ENCODE measurements at regions not wholly inside any gene's neighbourhood (a gene's known extent, or its start where the extent isn't known, plus 50 kb on each side); places are given as distances from the start of the nearest gene placed in this dataset.

DNA sequence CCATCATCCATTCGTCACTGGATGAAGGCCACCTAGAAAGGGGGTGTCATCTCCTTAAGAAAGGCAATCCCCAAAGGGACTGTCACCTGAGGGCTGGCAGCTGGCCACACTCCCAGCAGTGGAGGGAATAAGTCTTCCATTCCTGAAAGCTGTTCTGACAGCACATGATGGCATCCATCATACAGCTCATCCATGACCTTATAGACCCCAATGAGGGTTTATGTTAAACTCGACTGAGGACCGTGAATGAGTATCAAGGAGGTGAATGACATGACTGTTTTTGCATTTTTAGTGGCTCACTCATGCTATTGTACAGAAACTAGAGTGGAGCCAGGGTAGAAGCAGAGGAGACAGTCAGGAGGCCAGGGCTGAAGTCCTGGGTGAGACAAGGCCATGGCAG lies 203.1 kb upstream of the CNR1 start:
- TF ChIP-seq, protein P1, sequence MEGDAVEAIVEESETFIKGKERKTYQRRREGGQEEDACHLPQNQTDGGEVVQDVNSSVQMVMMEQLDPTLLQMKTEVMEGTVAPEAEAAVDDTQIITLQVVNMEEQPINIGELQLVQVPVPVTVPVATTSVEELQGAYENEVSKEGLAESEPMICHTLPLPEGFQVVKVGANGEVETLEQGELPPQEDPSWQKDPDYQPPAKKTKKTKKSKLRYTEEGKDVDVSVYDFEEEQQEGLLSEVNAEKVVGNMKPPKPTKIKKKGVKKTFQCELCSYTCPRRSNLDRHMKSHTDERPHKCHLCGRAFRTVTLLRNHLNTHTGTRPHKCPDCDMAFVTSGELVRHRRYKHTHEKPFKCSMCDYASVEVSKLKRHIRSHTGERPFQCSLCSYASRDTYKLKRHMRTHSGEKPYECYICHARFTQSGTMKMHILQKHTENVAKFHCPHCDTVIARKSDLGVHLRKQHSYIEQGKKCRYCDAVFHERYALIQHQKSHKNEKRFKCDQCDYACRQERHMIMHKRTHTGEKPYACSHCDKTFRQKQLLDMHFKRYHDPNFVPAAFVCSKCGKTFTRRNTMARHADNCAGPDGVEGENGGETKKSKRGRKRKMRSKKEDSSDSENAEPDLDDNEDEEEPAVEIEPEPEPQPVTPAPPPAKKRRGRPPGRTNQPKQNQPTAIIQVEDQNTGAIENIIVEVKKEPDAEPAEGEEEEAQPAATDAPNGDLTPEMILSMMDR (IDR thresholded peaks at IDR 0.05) = no peak
- no peak for TF ChIP-seq POLR2A (IDR thresholded peaks at IDR 0.05)

All from Peyer's patch (tissue), 4 donors.